D341Med (cell line): ENCODE measurements at regions not wholly inside any gene's neighbourhood (a gene's known extent, or its start where the extent isn't known, plus 50 kb on each side); places are given as distances from the start of the nearest gene placed in this dataset.
"Not testable (repeated sequence)": the region's sequence is repeated elsewhere in the genome, so short reads cannot be mapped to it uniquely, and the experiment has no call there.

Source experiments
- DNase-seq: peaks from one replicate; pipeline ENCODE4 v3.0.0; 2012; ENCODE audit warnings: low spot score

DNA sequence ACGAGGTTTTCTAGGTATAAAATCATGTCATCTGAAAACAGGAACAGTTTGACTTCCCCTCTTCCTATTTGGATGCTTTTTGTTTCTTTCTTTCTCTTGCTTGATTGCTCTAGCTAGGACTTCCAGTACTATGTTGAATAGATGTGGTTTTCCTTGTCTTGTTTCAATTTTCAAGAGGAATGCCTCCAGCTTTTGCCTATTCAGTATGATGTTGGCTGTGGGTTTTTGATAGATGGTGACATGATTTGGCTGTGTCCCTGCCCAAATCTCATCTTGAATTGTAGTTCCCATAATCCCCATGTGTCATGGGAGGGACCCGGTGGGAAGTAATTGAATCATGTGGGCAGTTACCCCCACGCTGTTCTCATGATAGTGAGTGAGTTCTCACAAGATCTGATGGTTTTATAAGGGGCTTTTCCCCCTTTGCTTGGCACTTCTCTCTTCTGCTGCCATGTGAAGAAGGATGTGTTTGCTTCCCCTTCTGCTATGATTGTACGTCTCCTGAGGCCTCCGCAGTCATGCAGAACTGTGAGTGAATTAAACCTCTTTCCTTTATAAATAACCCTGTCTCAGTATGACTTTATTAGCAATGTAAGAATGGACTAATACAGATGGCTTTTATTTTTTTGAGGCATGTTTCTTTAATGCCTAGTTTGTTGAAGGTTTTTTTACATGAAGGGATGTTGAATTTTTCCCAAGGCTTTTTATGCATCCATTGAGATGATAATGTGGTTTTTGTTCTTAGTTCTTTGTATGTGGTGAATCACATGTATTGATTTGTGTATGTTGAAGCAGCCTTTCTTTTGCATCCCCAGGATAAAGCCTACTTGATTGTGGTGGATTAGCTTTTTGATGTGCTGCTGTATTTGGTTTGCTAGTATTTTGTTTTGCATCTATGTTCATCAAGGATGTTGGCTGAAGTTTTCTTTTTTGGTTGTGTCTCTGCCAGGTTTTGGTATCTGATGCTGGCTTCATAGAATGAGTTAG is 239.1 kb downstream of the THBS2 start:
- DNase-seq: no peak

DNA sequence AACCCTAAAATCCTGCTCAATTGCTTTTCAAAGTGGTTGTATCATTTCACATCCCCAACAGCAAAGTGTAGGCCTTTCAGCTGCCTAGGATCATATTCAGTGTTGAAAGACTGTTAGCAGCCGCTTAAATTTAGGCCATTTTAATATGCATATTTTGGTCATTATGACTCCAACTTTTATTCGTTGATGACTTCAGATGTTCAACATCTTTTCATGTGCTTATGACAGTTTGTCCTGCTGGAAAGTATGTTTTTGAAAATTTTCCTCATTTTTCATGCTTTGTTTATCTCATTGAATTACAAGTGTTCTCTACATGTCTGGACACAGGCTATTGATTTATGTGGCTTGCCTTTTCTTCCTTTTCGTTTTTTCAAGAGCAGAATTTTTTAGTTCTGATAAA is 244.0 kb downstream of the THBS2 start:
- no peak for DNase-seq

DNA sequence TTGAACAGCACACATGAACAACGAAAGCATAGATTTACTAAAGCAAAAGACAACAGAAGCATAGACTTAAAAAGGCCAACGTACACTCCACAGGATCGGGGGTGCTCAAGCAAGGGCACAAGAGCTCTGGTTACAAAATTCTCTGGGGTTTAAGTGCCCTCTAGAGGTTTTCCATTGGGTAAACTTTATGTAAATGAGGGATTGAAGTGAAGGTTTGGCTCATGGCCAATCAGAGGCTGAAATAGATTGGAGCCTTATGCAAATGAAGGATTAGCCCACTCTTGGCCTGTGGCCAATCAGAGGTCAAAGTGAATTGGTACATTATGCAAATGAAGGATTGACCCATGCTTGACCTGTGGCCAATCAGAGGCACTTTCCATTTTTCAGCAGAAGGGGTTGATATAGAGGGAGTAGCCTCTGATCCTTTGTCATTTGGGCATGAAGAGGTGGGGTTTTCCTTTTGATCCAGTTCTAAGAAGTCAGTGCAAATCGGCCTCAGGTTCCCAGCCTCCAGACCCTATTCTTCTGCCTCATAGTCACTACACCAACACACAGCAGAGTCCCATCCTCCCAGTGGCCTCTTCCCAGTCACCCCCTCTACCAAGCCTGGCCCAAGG is 244.9 kb downstream of the THBS2 start:
- no peak for DNase-seq

DNA sequence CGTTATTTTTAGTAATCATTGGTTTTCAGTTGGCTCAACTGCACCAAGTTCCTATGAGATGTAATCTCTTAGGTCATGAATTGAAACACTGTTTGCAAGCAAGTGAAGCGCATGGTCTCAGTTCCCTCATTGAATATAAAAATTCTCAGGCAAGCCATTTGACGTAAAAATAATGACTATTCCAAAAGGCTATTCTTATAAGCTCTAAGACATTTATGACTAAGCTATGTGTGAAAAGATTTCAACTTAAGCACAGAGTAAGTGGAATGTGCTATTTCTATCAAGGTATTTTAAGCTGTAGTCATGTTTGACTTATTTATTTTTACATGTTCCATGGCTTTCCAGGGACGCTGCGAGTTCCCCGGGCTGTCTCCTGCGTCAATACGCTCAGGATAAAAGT is 248.5 kb downstream of the THBS2 start:
- no peak for DNase-seq

DNA sequence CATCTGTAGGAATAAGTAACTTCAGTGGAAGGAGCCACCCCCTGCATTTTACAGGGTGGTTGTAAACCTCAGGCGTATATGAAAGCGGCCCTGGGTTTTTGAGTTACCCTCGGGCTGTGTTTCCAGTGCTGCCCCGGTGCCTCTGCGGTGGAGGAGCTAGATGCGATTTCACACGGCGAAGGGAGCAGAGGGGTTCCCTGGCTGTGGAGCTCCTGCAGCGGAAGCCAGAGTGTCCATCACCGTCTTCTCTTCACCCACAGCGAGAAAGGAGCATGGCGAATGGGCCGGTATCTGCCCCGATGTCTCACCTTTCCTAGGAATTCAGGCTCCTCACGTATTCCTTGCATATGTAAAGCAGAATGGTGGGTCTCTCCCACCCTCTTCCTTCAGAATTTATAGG is 253.6 kb downstream of the THBS2 start:
- no peak for DNase-seq

DNA sequence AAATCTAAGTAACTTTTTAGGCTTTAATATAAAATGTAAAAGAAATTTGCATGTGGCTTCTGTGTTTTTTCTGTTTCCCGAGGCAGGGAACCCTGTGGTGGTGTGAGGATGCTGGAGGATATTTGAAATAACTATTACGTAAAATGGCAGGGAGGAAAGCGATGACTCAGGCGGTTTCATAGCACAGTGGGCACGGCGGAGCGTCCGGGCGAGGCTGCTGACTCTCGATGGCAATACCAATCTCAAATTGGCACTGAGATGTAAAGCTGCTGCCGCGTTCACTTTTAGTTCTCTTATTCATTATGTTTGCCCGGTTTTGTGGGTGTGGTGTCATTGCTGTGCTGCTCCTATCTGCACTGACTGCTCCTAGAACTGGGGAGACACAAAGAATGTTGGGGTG is 254.3 kb downstream of the THBS2 start:
- no peak for DNase-seq

DNA sequence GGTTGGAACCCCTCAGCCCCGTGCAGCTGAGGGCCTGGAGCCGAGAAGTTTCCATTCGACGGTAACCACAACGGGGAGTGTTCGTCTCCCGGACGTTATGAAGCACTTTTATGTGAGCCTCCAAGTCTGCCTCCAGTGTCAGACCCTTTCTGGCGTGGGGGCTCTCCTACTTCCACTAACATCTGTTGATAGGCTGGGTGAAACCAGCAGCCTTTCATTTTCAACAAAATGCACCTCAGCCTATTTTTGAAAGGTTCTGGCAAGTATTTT is 257.4 kb downstream of the THBS2 start:
- DNase-seq: no peak

DNA sequence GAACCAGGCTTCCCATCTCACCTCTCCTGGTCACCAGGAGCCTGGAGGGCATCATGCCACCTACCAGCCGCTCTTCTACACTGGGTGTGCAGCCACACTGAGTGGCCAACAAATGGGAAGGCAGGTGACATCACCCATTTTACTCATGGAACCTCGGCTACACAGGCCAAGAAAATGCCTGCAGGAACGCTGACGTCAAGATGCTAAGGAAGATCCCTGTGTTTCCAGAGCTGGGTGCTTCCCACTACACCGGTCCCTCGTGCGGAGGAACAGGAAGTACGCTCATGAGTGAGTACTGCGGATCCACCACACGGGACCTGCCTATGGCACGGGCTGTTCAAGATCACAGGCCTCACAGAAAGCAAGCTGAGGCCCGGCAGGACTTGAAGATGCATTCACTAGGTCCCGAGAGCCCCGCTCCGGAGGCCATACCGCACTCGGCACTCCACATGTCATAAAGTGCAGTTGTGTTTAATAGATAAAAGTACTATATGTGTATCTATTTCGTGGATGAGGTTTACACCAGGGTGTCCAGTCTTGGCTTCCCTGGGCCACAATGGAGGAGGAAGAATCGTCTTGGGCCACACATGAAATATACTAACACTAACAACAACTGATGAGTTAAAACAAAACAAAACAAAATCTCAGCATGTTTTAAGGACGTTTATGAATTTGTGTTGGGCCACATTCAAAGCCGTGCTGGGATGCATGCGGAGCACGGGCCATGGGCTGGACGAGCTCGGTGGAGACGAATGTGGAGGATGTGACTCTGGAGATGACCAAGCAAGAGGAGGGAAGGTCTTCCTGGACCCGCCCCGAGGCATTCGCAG is 257.9 kb downstream of the THBS2 start:
- DNase-seq: no peak

DNA sequence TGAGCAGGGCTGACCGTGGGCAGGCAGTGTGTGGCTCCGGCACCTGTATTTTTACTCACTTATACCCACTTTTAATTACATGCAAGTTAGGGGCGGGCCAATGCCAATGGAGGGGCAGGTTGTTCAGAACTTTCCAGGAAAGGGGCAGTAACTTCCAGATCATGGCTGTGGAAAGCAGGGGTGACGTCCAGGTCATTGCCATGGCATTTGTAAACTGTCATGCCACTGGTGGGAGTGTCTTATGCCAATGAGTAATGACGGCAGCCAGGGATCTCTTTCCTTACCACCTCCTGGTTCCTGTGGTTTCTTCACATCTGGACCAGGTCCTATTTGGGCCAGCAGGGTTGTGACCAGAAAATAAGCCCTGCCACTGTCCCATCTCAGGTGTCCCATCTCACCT is 258.7 kb downstream of the THBS2 start:
- no peak for DNase-seq

DNA sequence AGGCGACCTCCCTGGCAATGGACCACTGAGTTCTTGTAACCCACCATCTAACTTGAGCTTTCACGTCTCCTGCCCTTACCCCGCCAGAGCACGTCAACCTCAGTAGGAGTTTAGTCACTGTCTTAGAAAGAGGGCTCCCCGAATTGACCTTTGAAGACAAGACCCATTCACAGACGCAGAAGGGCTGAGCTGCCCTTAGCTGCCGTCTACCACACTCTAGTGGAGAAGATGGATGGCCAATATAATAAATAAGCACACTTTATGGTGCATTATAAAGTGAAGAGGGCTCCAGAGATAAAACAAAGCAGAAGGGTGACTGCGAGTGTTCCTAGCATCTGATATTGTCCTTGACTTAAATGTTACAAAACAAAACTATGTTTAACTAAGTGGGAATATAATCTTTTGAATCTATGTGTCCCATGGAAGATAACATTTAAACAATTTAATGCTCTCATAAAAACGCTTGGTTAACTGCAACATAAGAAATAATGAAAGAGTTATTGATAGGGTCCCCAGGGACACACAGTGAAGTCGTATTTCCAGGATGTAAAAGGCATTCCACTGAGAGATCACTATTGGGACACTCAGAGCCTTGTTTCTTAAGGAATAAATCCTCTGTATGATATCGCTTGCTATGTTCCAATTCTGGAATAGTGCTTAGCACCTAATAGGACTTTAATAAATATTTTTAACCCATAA is 261.1 kb downstream of the THBS2 start:
- no peak for DNase-seq

DNA sequence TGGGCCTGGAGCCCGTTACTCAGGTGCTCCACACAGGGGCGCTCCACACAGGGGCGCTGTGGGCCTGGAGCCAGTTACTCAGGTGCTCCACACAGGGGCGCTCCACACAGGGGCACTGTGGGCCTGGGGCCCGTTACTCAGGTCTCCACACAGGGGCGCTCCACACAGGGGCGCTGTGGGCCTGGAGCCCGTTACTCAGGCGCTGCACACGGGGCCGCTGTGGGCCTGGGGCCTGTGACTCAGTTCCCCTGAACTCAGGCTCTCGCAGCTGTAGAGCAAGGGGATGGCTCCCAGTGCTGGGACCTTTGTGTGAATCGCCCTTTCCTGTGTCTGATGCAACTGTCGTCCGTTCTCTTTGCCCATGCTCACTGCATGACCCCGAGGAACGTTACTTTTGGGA is 262.0 kb downstream of the THBS2 start:
- not testable (repeated sequence) for DNase-seq

DNA sequence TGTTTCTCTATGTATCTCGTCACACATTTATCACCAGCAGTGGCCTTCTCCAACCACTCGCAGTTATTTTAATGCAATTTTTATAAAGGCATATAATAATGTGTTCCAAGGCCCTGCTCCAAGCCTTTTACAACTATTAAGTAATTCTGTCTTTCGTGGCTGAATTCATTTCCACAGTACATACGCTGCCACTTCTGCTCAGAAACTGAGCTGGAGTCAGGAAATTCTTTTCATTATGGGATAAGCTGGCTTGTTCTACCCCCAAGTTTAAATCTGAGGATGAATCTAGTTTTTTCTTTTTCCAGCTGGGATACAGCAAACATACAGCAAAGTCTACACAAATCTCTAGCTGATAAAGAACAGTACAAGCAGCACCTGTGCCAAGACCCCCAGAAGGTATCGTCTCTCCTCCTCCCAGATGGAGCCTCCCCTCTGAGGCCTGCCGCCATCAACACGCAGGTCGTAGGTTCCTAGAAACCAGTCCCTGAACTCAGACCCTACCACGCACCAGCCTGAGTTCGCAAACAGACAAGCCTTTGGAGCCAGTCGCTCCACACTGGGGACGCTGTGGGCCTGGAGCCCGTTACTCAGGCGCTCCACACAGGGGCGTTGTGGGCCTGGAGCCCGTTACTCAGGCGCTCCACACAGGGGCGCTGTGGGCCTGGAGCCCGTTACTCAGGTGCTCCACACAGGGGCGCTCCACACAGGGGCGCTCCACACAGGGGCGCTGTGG is 263.5 kb downstream of the THBS2 start:
- DNase-seq: no peak

DNA sequence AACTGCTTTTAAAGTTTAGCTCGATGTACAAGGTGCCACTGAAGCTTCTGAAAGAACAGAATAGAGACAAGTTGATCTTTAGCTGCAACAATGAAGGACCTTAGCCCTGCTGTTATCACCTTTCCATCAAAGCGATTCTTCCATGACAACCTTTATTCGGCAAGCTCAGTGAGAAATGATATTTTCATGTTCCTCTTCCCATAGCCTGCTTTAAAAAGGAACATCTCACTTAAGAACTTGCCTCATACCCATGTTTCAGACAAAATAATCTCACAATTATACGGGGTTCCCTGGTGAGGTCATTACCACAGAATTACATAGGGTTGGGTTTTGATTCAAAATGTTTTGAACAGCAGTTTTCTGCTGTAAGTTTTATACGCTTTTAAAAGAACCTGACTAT is 264.2 kb downstream of the THBS2 start:
- DNase-seq: no peak

DNA sequence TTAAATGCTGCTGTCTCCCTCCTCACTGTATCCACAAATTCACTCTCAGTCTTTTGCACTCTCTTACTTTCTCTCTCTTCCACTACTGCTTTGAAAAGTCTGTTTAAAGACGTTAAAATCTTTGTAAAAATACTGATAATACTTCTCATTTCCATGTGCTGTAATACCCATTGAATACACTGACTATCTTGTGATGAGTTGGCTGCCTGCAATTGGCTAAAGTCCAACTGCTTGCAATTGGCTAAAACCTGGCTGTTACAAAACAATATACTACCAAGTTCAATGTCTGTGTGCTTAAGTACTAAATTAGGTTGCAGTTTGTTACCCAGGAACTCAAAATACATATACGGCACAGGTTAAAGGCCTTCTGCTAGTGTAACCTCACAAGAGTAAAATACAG is 264.8 kb downstream of the THBS2 start:
- no peak for DNase-seq

DNA sequence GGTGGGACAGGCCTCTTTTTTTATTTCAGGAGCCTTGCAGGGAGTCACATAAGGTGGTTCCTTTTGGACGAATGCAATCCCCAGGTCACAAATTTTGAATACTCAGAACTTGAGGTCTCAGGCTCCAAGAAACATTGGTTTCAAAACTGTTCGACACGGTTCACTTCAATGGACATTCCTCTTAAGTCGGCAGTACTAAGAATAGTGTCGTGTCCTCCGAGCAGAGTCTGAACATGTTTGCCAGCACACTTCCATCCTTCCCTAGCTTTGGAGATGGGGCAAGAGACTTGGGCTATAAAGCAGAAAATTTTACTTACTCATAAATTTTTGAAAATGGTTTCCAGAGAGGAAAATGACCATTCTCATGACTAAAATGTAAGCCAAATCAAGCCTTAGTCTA is 265.4 kb downstream of the THBS2 start:
- DNase-seq: no peak

DNA sequence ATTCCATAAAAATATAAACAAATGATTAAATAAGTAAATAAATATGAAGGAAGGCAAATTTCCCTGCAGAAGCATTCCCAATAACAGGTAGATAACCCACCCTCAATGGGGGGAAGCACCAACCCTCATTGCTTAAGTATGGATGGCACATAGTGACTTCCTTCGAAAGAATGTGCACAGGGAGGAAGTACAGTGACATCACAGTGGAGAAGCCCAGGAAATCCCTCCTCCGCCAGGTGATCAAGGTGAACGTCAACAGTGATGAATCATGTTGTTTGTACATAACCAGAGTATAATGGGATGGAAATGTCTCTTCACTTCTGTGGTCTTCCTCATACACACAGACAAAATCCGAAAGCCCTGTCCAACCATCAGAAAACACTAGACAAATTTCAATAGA is 267.9 kb downstream of the THBS2 start:
- DNase-seq: no peak

DNA sequence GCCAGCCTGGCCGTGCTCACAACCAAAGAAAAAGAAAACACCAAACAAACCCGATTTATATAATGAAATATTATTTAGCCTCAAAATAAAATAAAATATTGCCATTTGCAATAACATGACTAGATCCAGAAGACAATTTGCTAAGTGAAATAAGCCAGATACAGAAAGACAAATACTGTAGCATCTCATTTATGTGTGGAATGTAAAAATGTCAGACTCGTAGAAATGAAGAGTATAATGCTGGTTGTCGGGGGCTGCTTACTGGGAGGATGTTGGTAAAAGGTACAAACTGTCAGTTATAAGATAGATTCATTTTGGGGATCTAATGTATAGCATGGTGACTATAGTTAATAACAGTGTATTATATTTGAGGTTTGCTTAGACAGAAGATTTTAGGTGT is 269.7 kb downstream of the THBS2 start:
- no peak for DNase-seq

DNA sequence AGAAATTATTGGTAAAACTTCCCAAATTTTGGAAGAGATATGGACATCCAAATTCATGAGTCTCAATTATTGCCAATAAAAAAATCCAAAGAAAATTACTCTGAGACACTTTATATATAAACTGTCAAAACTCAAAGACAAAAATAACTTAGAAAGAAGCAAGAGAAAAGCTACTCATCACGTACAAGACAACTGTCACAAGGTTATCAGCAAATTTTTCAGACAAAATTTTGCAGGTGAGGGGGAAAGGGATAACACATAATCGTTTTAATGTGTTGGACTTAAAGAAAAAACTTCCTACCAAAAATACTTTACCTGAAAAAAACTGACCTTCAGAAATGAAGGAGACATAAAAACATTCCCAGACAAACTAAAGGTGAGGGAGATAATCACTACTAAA is 272.5 kb downstream of the THBS2 start:
- DNase-seq: no peak

DNA sequence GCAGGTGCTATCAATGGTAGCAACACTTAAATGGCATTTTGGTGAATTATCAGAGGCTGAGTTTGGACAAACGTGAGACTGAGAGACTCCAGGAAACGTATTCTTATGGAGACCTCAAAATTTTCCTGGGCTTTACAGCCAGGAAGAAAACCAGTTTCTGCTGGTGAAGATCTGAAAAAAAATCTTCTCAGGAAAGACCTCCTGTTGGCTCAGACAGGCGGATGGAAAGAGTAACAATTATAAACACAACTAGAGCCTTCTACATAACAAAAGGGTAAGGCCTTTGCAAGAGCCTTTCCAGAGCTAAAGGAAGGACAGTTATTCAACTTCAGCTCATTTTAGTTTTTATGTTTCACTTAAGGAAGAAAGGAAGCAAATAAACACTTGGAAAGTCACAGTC is 274.4 kb downstream of the THBS2 start:
- DNase-seq: no peak

DNA sequence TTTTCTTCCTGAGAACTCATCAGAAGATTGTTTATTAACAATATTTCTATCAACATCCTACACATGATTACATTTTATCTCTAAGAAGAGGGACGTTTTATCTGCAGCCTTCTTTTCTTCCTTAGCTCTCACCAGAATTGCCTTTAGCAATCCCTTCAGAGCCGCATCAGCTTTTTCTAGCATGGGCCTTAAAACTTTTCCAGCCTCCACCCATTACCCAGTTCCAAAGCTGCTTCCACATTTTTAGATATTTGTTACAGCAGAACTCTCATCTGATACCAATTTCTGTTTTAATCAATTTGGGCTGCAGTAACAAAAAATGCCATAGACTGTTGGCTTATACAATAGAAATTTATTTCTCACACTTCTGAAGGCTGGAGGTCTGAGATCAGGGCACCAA is 281.5 kb downstream of the THBS2 start:
- no peak for DNase-seq

DNA sequence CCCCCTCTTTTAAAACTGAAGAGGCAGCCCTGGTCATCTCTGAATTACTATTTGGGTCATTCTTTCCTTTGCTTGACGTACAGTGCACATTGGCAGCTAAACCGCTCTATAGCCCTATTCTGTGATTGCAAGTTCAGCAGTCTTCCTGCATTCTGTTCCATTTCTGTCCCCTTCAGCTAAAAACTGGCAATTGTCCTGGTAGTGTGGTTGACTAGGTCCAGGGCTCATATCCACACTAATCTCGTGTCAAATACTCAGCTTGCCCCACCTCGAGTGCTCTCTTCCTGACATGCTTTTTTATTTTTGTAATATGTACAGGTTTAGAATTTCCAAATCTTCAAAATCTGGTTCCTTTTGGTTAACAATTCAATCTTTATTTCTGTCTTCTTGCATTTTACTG is 282.1 kb downstream of the THBS2 start:
- no peak for DNase-seq

DNA sequence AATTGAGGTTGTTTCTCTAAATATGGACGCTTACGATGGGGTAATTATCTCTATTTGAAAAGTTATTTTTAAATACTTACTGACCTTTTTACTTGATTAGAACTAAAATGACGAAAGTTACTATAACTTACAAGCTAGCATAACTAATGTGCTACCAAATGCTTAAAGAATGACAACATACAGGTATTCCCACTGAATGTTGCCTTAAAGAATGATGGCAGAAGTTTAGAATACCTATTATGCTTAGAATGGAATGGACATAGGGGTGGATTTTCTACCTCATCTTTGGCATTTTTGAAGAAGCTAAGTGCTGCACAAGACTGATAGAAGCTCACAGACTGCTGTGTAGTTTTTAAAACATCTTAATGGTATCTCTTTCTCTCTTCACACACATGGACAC is 284.8 kb downstream of the THBS2 start:
- no peak for DNase-seq
